GM12891 (cell line): ENCODE measurements at regions not wholly inside any gene's neighbourhood (a gene's known extent, or its start where the extent isn't known, plus 50 kb on each side); places are given as distances from the start of the nearest gene placed in this dataset.

Source experiments
- POLR2A ChIP-seq: IDR thresholded peaks from 2 replicates; pipeline ENCODE4 v1.6.1; 2011; ENCODE audit warnings: low read depth, low read length, control low read depth
- POLR2AphosphoS5 ChIP-seq: IDR thresholded peaks from 2 replicates; pipeline ENCODE4 v1.6.1; 2011; ENCODE audit warnings: low read depth, low read length, control low read depth

DNA sequence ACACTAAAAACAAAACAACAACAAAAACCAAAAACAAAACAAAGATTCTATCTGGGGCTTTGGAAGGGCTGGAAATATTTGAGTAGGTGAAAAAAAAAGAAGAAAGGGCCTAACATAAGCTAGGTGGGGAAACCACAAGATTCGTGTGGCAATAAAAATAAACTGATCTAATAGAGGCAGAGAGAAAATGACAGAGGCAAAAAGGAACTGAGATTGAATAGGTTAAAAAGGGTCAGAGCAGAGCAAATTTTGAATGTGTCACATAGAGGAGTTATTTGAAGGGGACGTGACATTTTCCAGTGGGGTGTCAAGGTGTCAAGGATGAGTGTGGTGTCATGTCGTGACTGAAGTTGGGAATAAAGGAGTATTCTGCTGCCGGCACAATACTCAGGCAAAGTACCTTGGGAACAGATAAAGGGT, 65.2 kb upstream of the RALGPS2 start:
- TF ChIP-seq POLR2A (no peak), POLR2AphosphoS5 (no peak)
